Left lung (tissue), 4 donors: ENCODE measurements at regions not wholly inside any gene's neighbourhood (a gene's known extent, or its start where the extent isn't known, plus 50 kb on each side); places are given as distances from the start of the nearest gene placed in this dataset.

ENCODE experiments used
- ATAC-seq: fragments of 200-7000 bp; cut with Tn5 transposase; one replicate; pipeline ENCODE4 v1.9.1; 2020; ENCODE audit warnings: moderate library complexity
- DNase-seq, 4 donors: peaks; one replicate each; pipeline ENCODE4 v3.0.0-alpha.2; 2013 to 2020
- H3K27ac ChIP-seq, 2 donors: fragments of 200-600 bp; sonication (generic) in 1 of 2; one replicate each; pipeline versions ENCODE4 v1.5.0 to v1.8.0; 2020 to 2021
- H3K27me3 ChIP-seq, 2 donors: fragments of 200-600 bp; sonication (generic) in 1 of 2; one replicate each; pipeline versions ENCODE4 v1.5.0 to v1.8.0; 2020 to 2021
- H3K36me3 ChIP-seq, 2 donors: fragments of 200-600 bp; sonication (generic) in 1 of 2; one replicate each; pipeline versions ENCODE4 v1.5.0 to v1.8.0; 2020 to 2021
- H3K4me1 ChIP-seq, 2 donors: fragments of 200-600 bp; one replicate each; pipeline ENCODE4 v1.8.0; 2021
- H3K4me3 ChIP-seq, 2 donors: fragments of 200-600 bp; sonication (generic) in 1 of 2; one replicate each; pipeline versions ENCODE4 v1.5.0 to v1.8.0; 2020 to 2021; ENCODE audit warnings: mild to moderate bottlenecking in 1 of 2
- H3K9me3 ChIP-seq, 2 donors: fragments of 200-600 bp; sonication (generic) in 1 of 2; one replicate each; pipeline versions ENCODE4 v1.5.0 to v1.8.0; 2020 to 2021
- CTCF ChIP-seq, 2 donors: fragments of 200-600 bp; sonication (generic) in 1 of 2; IDR thresholded peaks; one replicate each; pipeline versions ENCODE4 v1.5.0 to v1.8.0; 2021; ENCODE audit warnings: antibody characterized with exemption in 2 of 2
- intact Hi-C, 2 donors: fragments of 100-400 bp; cut with DNase I; formaldehyde crosslinking; loops; one replicate each; pipeline versions ENCODE4 v1.11.2 to v1.14.2; 2022
- donor health status: DM: no; HTN: yes; CAD: no.
- donor health status: DM: no; HTN: no; CAD: no.

DNA sequence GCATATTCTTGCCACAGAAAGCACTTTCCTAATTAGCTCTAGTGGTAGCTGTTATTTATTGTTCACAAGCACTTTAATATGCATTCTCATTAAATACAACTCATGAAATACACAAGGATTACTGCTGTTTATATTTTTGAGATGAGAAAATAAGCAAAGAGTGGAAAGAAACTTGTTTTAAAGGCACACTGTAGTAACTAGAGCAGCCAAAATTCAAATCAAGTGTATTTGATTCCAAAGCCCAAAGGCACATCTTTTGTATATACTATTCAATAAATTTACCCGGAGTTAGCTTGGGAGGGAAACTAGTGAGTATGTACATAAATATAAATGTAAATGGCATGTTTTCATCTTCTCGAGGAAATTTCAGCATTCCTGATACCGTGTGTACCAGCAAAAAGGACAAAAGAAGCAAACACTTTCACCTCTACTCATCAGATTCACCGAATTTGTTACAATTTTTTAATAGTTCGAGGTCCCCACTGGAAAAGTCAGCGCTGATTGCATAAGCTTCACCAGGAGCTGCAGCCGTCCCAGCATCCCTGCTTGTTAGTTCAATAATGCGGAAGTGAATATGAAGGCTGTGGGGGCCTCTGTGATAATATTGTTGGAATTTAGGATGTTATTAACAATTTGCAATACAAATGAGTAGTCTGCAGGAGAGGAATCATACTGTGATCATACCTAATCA, 371.6 kb upstream of the MON1B start:
- ATAC-seq = no peak
- TF ChIP-seq CTCF (IDR thresholded peaks at IDR 0.05) = no peak
- intact Hi-C loops = no loop called here
- H3K27me3 ChIP-seq = no peaks in the 10 kb centered on the region
- no peak overlapping the region for H3K4me3 ChIP-seq
- H3K27ac ChIP-seq = no peak overlapping the region
- H3K9me3 ChIP-seq = no peaks in the 10 kb centered on the region
- no peaks in the 10 kb centered on the region for H3K4me1 ChIP-seq
- no peaks in the 10 kb centered on the region for H3K36me3 ChIP-seq
- no peak for DNase-seq

DNA sequence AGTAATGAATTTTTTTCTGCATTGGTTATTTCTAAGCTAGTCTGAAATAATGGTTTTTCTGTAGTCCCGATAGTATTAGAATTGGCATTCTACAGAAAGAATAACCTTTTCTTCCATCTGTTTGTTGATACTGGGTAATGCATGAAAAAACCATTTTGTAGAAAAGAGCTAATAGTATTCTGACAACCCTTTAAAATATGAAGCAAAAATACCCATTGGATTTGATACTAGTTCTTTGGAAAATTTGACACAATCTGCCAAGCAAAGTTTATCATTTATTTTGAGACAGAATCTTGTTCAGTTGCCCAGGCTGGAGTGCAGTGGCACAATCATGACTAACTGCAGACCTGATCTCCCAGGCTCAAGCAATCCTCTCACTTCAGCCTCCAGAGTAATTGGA, 366.8 kb upstream of the MON1B start:
- H3K9me3 ChIP-seq = no peaks in the 10 kb centered on the region
- intact Hi-C loops = no loop called here
- H3K27me3 ChIP-seq = no peaks in the 10 kb centered on the region
- no peak overlapping the region for H3K4me3 ChIP-seq
- DNase-seq (no peak), ATAC-seq (no peak)
- H3K27ac ChIP-seq = no peak overlapping the region
- H3K4me1 ChIP-seq = no peaks in the 10 kb centered on the region
- no peaks in the 10 kb centered on the region for H3K36me3 ChIP-seq
- no peak for TF ChIP-seq CTCF (IDR thresholded peaks at IDR 0.05)

GRCh38 chr16:76824791-76825190, 366.2 kb upstream of the MON1B start:
- Histone ChIP-seq H3K27ac (no peak overlapping the region), H3K4me3 (no peak overlapping the region), H3K9me3 (no peaks in the 10 kb centered on the region), H3K27me3 (no peaks in the 10 kb centered on the region), H3K36me3 (no peaks in the 10 kb centered on the region), H3K4me1 (no peaks in the 10 kb centered on the region)
- ATAC-seq (no peak), DNase-seq (no peak)
- intact Hi-C loops = no loop called here
- TF ChIP-seq CTCF (IDR thresholded peaks at IDR 0.05) = no peak

GRCh38 chr16:76835339-76835738, 355.7 kb upstream of the MON1B start:
- intact Hi-C loops = no loop called here
- DNase-seq (no peak), ATAC-seq (no peak)
- Histone ChIP-seq H3K27me3 (no peaks in the 10 kb centered on the region), H3K4me3 (no peak overlapping the region), H3K4me1 (no peaks in the 10 kb centered on the region), H3K27ac (no peak overlapping the region), H3K36me3 (no peaks in the 10 kb centered on the region), H3K9me3 (peaks cover 0 to 4% of the 10 kb centered on the region in 2 donors)
- no peak for TF ChIP-seq CTCF (IDR thresholded peaks at IDR 0.05)

DNA sequence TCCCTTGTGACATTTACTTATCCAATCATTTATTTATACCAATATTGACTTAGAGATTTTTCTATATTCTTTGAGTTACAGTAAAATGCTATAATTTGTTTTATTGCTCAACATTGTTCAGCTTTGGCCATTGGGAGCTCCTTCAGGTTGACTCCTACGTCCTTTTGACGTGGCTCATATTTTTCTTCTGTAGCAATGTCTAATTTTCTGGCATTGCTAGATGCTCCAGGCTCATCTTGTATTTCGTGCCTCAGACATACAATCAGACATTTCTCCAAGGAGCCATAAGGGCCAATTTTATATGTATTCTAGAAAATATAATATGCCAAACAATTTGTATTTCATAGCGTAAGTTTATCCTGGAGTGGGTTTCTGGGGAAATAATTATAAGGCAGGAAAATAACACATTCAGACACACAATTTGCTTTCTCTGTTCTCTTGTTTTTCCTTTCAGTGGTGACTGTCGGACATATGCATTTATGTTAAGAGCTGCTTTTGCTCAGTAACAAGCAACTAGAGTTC, 355.1 kb upstream of the MON1B start:
- Histone ChIP-seq H3K27ac (no peak overlapping the region), H3K36me3 (no peaks in the 10 kb centered on the region), H3K27me3 (no peaks in the 10 kb centered on the region), H3K9me3 (peaks cover 0 to 4% of the 10 kb centered on the region in 2 donors), H3K4me3 (no peak overlapping the region), H3K4me1 (no peaks in the 10 kb centered on the region)
- ATAC-seq (no peak), DNase-seq (no peak)
- intact Hi-C loops = no loop called here
- TF ChIP-seq CTCF (IDR thresholded peaks at IDR 0.05) = no peak
